NT2/D1 (cell line): ENCODE measurements at regions not wholly inside any gene's neighbourhood (a gene's known extent, or its start where the extent isn't known, plus 50 kb on each side); places are given as distances from the start of the nearest gene placed in this dataset.

Experiments
- DNase-seq: peaks from one replicate; pipeline ENCODE4 v3.0.0-alpha.2; 2011; ENCODE audit warnings: low read depth, low spot score
- H3K27me3 ChIP-seq: 2 replicates; pipeline ENCODE4 v1.6.0; 2011; ENCODE audit warnings: mild to moderate bottlenecking; ENCODE audit not compliant: insufficient read length, insufficient read depth
- H3K36me3 ChIP-seq: 2 replicates; pipeline ENCODE4 v1.6.1; 2011; ENCODE audit warnings: mild to moderate bottlenecking, low read length, mixed read lengths; ENCODE audit not compliant: insufficient read depth, insufficient read length
- H3K4me1 ChIP-seq: 2 replicates; pipeline ENCODE4 v1.5.1; 2011; ENCODE audit not compliant: insufficient read depth, insufficient read length
- H3K4me3 ChIP-seq: 2 replicates; pipeline ENCODE4 v1.5.1; 2011; ENCODE audit warnings: low read depth; ENCODE audit not compliant: insufficient read length
- H3K9ac ChIP-seq: 2 replicates; pipeline ENCODE4 v1.6.0; 2011; ENCODE audit warnings: low read depth; ENCODE audit not compliant: insufficient read length
- H3K9me3 ChIP-seq: 2 replicates; pipeline ENCODE4 v1.5.1; 2011; ENCODE audit warnings: mild to moderate bottlenecking, low read length; ENCODE audit not compliant: insufficient read depth
- SUZ12 ChIP-seq: IDR thresholded peaks from 2 replicates; pipeline ENCODE4 v1.6.1; 2011; ENCODE audit not compliant: insufficient read length, insufficient read depth; ENCODE audit errors: extremely low read depth
- YY1 ChIP-seq: IDR thresholded peaks from 2 replicates; pipeline ENCODE4 v1.6.1; 2011; ENCODE audit not compliant: insufficient read length, insufficient read depth
- ZNF274 ChIP-seq: IDR thresholded peaks from 2 replicates; pipeline ENCODE4 v1.6.1; 2011; ENCODE audit warnings: mild to moderate bottlenecking, low read depth, low read length

GRCh38 chr7:113379746-113380145, 261.4 kb upstream of the SMIM30 start:
- Histone ChIP-seq H3K9ac (no peak overlapping the region), H3K4me1 (no peaks in the 10 kb centered on the region), H3K9me3 (no peaks in the 10 kb centered on the region), H3K36me3 (no peaks in the 10 kb centered on the region), H3K4me3 (no peak overlapping the region), H3K27me3 (no peaks in the 10 kb centered on the region)
- DNase-seq: no peak
- TF ChIP-seq ZNF274 (no peak), YY1 (no peak), SUZ12 (no peak)

- no peak for TF ChIP-seq YY1
- no peak for TF ChIP-seq ZNF274
- TF ChIP-seq SUZ12: no peak
- Histone ChIP-seq H3K36me3 (no peaks in the 10 kb centered on the region), H3K4me1 (no peaks in the 10 kb centered on the region), H3K4me3 (no peak overlapping the region), H3K9me3 (no peaks in the 10 kb centered on the region), H3K27me3 (peaks cover 37% of the 10 kb centered on the region), H3K9ac (no peak overlapping the region)
- DNase-seq: no peak
Measured at GRCh38 chr7:113374955-113375354, 256.6 kb upstream of the SMIM30 start.

GRCh38 chr7:113373863-113374262, 255.5 kb upstream of the SMIM30 start:
- H3K27me3 ChIP-seq: peaks cover 48% of the 10 kb centered on the region
- H3K36me3 ChIP-seq: no peaks in the 10 kb centered on the region

GRCh38 chr7:113371416-113372043, 253.2 kb upstream of the SMIM30 start:
- H3K4me3 ChIP-seq: no peak overlapping the region
- H3K9ac ChIP-seq: no peak overlapping the region
- TF ChIP-seq YY1 (no peak), SUZ12 (no peak), ZNF274 (no peak)
- H3K9me3 ChIP-seq: no peaks in the 10 kb centered on the region
- H3K36me3 ChIP-seq: no peaks in the 10 kb centered on the region
- peaks cover 72% of the 10 kb centered on the region for H3K27me3 ChIP-seq
- no peak for DNase-seq
- H3K4me1 ChIP-seq: no peaks in the 10 kb centered on the region

More at GRCh38 chr7:113373863-113374262, 255.5 kb upstream of the SMIM30 start:
- no peak for DNase-seq
- TF ChIP-seq YY1 (no peak), SUZ12 (no peak), ZNF274 (no peak)
- Histone ChIP-seq H3K9ac (no peak overlapping the region), H3K9me3 (no peaks in the 10 kb centered on the region), H3K4me1 (no peaks in the 10 kb centered on the region), H3K4me3 (no peak overlapping the region)

- Histone ChIP-seq H3K9ac (no peak overlapping the region), H3K36me3 (no peaks in the 10 kb centered on the region), H3K4me3 (no peak overlapping the region), H3K27me3 (peaks cover 74% of the 10 kb centered on the region), H3K4me1 (no peaks in the 10 kb centered on the region), H3K9me3 (no peaks in the 10 kb centered on the region)
- DNase-seq: no peak
- no peak for TF ChIP-seq YY1
- no peak for TF ChIP-seq ZNF274
- TF ChIP-seq SUZ12: no peak
Measured at GRCh38 chr7:113370910-113371309, 252.6 kb upstream of the SMIM30 start.

GRCh38 chr7:113368256-113368655, 249.9 kb upstream of the SMIM30 start:
- Histone ChIP-seq H3K36me3 (no peaks in the 10 kb centered on the region), H3K4me3 (no peak overlapping the region), H3K4me1 (no peaks in the 10 kb centered on the region), H3K9ac (no peak overlapping the region), H3K9me3 (no peaks in the 10 kb centered on the region), H3K27me3 (peaks cover 93% of the 10 kb centered on the region)
- no peak for TF ChIP-seq ZNF274
- TF ChIP-seq YY1: no peak
- no peak for TF ChIP-seq SUZ12
- DNase-seq: no peak

GRCh38 chr7:113367041-113367586, 248.8 kb upstream of the SMIM30 start:
- no peaks in the 10 kb centered on the region for H3K36me3 ChIP-seq
- H3K4me1 ChIP-seq: no peaks in the 10 kb centered on the region
- H3K9ac ChIP-seq: no peak overlapping the region
- H3K4me3 ChIP-seq: no peak overlapping the region
- TF ChIP-seq ZNF274: no peak
- no peak for TF ChIP-seq SUZ12
- no peak for TF ChIP-seq YY1
- H3K27me3 ChIP-seq: peaks cover 93% of the 10 kb centered on the region
- no peak for DNase-seq
- no peaks in the 10 kb centered on the region for H3K9me3 ChIP-seq
